ENCODE measurements at regions not wholly inside any gene's neighbourhood (a gene's known extent, or its start where the extent isn't known, plus 50 kb on each side); places are given as distances from the start of the nearest gene placed in this dataset.

GRCh38 chr6:90770778-90771177 is 183.9 kb upstream of the MAP3K7 start:
- TF ChIP-seq CTCF (IDR thresholded peaks at IDR 0.05) (no peak), POLR2A (IDR thresholded peaks at IDR 0.05) (no peak)

Data from thyroid gland (tissue), 4 donors.